ENCODE measurements at regions not wholly inside any gene's neighbourhood (a gene's known extent, or its start where the extent isn't known, plus 50 kb on each side); places are given as distances from the start of the nearest gene placed in this dataset.

- TF ChIP-seq EZH2 (IDR thresholded peaks at IDR 0.05; ENCODE audit: borderline replicate concordance, low read length), result no peak
- TF ChIP-seq CTCF (conservative IDR thresholded peaks at IDR 0.05 in 1 of 2, IDR thresholded peaks at IDR 0.05 in 1 of 2; ENCODE audit: extremely low read depth in 1 of 2, insufficient read depth in 1 of 2, low read depth in 1 of 2, low read length in 2 of 2), result no peak
These were observed 174.4 kb downstream of the RAB28 start for GRCh38 chr4:13309751-13310150.
